GM18858 (cell line): ENCODE measurements at regions not wholly inside any gene's neighbourhood (a gene's known extent, or its start where the extent isn't known, plus 50 kb on each side); places are given as distances from the start of the nearest gene placed in this dataset.

Experiments
- ATAC-seq: cut with Tn5 transposase; IDR thresholded peaks from one replicate; pipeline ENCODE4 v1.9.1; 2021; ENCODE audit not compliant: unreplicated experiment

DNA sequence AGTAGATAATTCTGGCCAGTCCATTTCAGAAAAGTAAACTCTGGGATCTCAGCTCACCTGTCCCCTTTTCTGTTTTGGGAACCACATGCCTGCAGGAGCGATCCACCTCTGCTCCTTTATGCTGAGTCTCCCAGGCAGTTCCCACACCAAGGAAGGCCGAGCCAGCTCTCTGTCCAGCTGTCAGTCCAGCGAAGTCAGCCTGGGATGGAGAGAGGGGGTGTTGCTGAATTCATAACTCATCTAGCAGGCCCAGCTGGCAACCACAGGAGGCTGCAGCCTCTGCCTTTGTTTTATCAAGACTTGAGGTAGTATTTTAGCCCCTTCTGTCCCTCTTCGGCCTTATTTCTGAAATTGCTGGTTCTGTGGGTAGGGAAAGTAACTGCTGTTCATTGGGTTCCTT, 209.9 kb downstream of the ARL4C start:
- no peak for ATAC-seq

DNA sequence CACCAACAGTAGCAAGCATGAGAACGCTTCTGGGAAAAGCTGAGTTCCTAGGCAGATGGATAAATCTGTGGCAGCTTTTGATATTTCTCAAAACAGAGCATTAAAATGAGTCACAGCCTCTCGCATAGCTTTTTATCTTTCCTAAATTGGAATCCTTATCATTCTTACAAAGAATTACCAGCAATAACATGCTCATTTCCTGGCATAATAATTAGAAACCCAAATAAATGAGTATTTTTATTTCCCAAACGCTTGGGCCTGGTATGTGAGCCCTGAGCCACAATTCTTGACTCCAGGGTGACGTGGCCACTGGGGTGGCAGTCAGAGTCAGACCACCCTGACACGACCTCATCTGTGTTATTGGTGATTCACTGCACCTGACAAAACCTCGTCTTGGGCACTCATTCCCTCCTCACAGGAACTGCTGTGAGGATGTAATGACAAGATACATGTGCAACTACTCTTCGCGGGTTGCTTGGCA, 210.7 kb downstream of the ARL4C start:
- no peak for ATAC-seq

DNA sequence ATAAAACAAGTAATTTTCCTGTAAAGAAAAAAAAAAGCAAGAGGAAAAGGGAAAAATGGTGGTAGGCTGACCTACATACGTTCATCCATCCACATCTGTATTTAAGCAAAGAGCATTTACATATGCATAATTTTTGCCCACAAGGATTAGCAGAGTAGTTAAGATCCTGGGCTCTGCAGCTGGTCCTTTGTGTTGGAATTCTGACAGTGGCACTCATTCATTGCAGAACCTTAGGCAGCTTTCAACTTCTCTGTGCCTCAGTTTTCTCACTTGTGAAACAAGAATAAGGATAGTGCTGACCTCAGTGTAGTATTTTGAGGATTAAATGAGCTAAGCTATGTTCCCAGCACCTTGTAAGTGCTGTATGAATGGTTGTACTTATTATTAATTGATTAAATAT, 211.3 kb downstream of the ARL4C start:
- ATAC-seq, result no peak

DNA sequence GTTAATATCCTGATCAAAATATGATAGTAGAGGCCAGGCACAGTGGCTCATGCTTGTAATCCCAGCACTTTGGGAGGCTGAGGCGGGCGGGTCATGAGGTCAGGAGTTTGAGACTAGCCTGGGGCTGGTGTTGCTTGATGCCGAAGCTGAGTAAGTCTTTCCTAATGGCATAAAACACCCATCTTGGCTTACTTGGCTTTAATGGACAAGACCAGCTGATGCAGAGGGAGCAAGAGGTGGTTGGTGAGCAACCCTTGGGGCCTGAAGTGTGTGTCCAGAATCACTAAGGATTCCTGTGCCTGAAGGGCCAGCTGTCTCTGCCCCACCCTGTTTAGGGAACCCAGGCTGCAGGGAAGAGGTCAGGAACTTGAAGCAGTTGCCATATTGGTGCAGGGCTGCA, 217.2 kb downstream of the ARL4C start:
- no peak for ATAC-seq

DNA sequence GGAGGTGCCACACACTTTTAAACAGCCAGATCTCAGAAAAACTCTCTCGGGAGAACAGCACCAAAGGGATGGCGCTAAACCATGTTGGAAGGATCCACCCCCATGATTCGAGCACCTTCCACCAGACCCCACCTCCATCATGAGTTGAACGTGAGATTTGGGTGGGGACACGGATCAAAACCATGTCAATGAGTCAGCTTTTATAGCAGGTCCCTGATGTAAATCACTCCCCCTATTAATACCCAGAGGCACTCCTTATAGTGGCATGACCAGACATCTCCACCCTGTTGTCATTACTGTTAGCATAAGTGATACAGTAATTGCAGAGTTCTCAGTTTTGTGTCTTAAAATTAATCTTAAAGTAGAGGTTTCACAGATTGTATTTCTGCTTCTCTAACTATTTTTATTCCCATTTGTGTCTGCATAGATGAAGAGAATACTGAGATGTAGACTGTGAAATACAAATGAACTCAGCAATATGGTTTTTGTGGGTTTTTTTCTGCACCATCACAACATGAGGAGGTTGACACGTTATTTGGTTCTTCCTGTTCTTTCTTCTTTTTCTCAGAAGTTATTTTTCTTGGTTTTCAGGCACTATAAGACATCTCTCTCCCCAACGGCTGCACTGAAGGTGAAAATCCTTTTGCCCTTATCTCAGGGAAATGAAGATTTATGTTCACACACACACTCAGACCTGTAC, 218.2 kb downstream of the ARL4C start:
- no peak for ATAC-seq

DNA sequence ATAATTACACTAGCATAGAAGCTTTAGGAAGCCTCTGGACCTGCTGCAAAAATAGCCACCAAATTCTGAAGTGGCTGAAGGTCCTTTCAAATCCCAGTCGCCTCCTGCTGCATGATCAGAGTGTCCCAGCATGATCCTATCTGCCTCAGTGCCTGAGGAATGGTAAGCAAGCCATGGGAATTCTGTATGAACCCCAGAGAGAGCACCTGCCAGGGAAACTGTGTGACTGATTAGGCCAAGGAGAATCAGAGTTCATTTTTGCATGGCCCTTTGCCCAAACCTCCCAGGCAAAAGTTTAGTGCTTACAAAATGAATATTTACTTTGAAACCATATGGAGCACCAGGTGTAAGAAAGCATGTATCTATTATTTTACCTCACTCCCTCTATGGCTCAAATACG, 221.4 kb downstream of the ARL4C start:
- ATAC-seq, result no peak

DNA sequence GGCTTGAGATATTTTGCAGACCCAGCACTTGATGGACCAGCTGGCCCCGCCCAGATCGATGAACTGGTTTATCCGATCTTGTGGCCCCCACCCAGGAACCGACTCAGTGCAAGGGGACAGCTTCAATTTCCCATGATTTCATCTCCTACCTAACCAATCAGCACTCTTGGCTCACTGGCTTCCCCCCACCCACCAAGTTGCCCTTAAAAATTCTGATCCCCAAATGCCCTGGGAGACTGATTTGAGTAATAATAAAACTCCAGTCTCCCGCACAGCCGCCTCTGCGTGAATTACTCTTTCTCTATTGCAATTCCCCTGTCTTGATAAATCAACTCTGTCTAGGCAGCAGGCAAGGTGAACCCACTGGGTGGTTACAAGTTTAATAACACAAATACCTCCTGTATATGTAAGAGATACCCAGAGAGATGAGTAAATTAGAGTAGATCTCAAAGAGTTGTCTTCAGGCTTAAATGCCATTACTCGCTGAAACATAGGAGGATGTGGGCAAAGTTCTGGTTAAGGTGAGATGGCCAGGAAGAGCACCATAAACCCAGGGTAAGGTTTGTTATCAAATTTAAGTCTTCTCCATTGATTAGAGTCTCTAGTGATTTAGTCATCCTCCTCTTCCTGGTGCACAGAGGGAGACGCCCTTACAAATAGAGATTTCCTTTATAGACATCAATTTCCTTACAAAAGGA, 222.8 kb downstream of the ARL4C start:
- no peak for ATAC-seq

DNA sequence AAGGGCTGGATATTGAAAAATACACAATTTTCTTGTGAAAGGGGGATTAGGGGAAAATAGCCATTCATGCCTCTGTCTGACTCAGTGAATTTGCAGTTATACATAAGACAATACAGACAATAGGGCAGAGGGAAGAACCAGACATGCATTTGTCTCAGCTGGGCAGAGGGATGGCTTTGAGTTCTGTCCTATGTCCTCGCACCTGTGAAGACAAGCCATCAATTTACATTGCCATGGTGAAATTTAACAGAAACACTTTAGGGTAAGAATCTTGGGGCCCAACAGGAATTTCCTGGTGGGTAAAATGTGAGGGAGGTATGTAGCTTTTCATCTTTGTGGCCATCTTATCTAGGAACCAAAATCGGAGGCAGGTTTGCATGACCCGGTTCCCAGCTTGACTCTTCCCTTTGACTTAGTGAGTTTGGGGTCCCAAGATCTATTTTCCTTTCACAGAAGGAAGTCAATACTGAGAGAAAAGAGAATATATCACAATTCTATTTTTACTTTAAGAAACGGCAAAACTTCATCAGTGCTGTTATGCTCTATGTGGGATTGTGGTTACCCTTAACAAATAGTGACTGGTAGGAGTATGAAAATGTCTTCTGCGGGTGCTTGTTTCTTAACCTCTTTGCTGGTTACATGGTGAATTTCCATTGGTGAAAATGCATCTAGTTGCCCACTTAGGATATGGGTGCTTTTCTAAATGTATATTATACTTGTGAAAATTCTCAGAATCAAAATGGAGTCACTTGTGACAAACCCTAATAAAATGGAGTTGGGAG, 221.8 kb downstream of the SPP2 start:
- ATAC-seq, result no peak

DNA sequence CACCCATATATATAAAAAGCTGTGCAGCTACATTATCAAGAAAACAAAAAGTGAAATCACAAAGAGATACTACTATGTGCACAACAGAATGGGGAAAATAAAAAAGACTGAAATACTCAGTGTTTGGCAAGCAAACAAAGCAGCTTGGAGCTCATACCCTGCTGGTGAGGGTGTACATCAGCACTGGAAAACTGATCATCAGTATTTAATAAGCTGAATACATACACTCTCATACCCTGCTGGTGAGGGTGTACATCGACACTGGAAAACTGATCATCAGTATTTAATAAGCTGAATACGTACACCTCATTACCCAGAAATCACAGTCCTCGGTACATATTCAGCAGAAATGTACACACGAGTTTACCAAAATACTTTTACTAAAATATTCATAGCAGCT, 220.8 kb downstream of the SPP2 start:
- no peak for ATAC-seq

DNA sequence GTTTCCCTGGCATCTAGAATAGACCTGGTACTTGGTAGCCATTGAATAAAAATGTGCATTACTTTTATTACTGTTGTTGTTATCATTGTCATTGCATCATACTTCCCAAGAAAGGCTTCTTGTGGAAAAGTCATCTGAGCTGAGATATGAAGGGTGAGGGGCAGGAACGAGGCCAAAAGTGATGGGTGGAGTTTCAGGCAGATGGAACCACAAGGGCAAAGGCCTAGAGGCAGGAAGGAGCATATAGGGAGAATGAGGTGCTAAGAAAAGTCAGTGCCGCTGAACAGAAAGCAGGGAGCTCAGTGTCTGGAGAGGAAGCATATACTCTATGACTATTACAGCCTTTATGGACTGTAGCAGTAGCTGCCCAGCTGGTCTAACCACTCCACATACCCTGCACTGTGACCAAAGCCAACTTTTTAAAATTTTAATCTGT, 219.3 kb downstream of the SPP2 start:
- no peak for ATAC-seq

DNA sequence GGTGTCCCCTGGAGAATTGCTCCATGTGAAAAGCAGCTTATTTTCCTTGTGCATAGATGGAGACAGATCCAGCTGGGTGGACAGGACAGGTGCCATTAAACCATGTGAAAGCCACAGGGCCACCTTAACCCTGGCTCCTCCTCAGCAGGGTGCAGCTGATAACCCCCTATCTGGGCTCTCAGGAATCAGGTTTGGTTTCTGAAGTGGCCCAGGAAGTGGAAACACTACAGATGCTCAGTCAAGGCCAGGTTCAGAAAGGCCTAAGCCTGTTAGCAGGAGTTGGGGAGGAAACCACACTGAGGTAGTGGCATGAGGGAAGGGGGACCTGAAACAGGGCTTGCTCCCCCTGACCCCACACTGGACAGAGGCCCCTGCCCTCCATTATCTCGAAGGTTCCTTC, 217.0 kb downstream of the SPP2 start:
- no peak for ATAC-seq

DNA sequence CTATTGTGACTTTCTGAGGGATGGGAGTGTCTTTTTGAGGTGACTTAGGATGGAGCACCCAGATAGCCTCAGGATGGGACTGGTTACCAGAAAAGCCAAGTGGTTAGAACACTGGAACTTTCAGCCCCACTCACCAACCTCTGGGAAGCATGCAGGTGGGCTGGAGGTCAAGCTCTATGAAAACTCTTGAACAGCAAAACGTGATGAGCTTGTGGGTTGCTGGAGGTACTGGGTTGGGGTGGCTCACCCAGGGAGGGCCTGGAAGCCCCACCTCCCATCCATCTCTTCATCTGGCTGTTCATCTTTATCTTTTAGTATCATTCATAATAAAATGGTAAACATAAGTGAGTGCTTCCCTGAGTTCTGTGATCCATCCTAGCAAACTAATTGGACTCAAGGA, 216.4 kb downstream of the SPP2 start:
- ATAC-seq, result no peak

DNA sequence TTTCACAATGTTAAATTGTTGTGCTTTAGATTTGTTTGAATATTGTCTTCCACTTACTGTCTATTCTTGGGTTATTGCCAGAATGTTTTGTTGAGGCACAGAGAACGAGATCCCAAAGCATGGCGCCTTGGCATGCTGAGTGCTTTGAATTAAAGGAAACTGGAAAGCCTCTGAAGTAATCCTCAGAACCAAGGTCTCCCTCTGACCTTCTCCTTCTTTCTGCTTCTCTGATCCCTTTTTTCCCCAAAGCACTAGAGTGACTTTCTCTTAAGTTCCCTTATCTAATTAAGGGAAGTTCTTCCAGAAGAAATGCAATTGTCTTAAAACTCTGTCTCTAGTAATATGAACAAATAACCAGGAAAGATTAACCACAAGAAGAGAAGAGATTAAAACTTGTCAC, 214.7 kb downstream of the SPP2 start:
- ATAC-seq, result no peak

DNA sequence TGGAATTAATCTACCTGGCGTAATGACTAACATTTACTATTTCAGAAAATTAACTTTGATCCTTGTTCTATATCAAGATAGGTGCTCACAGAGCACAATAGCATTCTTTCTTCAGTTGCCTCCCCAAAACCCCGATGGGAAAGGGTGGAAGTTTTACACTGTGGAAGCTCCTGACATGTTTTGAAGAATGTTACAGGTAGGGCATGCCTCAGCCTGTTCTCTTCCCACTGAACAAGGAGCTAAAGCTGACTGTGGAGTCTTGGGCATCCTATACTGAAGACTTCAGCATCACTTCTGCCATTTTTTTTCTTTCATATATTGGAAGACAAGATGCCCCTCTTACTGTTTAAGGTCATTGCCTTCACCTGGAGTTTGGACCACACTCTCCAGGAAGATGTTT, 211.2 kb downstream of the SPP2 start:
- ATAC-seq, result no peak

DNA sequence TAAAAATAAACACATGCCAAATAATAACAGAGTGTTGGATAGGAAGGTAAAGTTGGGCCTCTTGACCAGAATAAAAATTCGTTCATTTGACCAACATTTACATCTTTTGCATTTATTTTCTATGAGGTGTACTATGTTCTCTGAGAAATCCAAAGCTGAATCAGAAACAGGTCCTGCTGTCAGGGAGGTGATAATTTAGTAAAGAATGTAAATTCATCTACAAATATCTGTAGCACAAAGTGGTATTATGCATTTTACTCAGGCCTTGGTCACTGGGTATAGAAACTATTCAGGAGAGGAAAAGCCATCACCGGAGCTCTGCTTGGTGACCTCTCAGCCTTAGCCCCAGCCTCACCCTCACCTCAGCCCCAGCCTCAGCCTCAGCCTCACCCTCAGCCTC, 208.9 kb downstream of the SPP2 start:
- no peak for ATAC-seq

DNA sequence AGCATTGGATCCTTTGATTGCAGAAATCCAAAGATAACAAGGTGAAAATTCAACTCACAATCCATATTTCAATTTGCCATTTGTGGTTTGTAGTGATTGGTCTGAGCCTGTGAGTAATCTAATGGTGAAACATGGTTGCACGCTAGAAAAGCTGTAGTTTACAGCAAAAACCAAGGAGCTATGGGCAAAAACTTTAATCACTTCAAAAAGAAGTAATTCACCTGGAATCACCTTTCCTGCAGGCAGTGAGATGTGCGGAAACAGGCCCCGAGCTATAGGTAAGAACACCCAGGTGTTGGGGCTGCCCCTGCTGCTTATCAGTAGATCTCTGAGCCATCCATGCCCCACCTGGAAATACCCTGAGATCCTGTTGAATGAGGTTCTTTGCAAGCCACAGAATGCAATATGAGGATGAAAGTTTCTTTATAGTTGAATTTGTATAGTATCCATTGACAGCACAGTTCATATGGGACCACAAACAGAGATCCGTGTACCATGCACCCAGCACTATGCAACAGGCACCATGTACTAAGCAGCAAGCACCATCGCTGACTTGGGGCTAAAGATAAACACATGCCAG, 208.2 kb downstream of the SPP2 start:
- ATAC-seq, result no peak

DNA sequence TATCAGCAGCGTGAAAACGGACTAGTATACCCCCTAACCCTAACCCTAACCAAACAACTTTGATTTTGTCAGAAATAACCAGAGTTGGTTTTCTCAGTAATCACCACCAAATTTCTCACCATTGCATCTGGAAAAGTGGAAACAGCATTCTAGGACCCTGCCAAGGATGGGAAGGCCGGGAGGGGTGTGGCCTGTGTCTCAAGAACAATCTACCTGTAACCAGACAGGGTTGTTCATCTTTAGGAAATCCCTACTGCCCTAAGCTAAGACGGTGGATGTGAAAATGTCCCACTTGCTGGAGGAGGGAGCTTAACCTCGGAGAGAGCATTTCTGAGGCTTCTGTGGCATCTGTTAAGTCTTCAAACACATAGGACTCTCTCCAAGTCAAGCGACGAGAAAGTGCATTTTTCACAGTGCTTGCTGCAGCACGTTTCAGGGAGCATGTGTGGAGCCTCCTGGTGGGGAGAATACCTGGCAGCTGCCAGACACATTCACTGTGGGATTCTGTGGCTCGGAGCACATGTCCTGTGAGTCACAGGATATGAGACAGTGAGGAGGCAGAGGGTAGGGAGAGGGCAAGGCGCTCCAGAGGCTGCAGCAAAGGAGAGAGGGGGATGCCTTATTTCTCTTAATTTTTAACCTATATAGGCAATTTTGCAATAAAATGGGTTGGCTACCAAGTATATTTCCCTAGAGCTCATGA, 207.5 kb downstream of the SPP2 start:
- no peak for ATAC-seq

DNA sequence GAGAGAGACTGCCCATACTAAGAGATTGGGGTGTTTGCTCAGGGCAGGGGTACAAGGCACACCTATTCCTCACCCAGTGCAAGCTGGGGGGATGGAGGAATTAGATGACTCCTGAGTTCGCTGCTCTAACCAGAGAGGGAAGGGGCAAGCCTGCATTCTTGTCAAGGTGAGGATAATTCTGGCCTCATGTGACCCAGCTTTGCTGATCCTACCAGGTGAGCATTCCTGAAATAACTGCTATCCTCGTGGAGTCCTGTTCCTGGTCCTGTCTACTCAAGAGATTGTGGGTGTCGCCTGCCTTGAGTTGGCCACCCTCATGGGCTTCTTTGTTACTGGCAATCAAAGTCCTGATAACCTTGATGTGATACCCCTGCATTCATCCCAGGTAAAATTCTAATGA, 206.0 kb downstream of the SPP2 start:
- no peak for ATAC-seq

DNA sequence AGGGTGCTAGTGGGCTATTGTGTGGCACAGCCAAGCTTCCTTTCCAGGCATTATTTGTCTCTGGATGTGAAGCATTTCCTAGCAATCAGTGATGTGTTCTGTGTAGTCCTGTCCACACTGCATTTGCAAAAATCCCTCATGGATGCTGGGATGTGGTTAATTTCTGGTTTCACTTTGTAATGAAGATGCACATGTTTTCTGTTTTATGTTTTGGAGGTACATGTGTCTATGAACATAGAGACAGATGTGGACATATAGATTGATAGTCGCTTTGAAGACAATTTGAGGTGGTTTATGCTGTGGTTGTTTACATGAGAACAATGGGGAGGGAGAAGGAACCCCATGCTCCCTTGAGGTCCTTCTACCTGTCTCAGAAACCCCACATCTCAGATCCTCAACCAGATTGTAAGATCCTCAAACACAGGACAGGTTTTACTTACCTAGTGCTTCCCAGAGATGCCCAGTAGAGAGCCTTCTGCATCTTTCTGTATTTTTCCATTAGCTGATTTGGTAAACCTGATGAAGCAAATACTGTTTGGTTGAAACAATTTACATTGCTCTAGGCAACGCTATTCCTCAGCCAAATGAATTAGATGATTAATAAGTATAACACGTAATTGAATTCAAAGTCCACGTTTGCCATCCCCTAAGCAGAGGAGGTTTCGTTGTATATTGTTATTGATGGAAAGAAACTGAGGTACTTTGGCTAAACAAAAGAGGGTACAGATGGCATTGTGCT, 204.4 kb downstream of the SPP2 start:
- no peak for ATAC-seq

DNA sequence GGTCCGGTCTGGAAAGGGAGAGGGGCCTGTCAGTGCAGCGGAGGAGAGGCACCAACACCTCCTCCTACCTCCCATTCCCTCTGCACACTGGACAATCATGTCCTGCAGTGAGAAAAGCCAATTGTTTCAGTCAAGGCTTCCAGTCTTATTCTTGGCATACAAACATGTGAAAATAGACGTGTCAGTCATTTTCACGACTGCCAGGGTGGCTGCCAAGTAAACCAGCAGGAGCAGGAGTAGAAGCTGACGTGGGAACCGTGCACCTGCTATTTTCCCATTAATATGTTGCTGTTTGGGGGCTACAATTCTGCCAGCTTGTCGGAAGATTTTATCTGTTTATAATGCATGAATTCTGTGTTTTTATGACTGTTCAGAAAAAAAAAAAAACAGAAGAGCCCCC, 202.3 kb downstream of the SPP2 start:
- no peak for ATAC-seq
